ENCODE measurements at regions not wholly inside any gene's neighbourhood (a gene's known extent, or its start where the extent isn't known, plus 50 kb on each side); places are given as distances from the start of the nearest gene placed in this dataset.
"Not testable (repeated sequence)": the region's sequence is repeated elsewhere in the genome, so short reads cannot be mapped to it uniquely, and the experiment has no call there.

DNA sequence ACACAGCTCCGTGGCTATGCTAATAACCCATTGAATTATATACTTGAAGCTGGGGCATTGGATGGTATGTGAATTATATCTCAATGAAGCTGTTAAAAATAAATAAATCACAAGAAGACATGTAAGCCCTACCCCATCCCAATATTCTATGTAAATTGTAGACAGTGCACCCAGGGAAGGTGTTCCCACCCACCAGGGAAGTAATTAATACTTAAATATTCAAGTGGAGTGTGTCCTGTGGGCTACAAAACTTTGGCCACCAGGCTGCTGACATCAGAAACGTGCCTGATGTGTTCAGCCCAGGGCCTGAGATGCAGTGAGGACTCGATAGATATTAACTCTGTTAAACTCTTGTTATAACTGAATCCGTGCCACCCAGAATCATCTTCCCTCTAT is 240.4 kb upstream of the RREB1 start:
- DNase-seq (ENCODE audit: low read depth in 2 of 2), result no peak

DNA sequence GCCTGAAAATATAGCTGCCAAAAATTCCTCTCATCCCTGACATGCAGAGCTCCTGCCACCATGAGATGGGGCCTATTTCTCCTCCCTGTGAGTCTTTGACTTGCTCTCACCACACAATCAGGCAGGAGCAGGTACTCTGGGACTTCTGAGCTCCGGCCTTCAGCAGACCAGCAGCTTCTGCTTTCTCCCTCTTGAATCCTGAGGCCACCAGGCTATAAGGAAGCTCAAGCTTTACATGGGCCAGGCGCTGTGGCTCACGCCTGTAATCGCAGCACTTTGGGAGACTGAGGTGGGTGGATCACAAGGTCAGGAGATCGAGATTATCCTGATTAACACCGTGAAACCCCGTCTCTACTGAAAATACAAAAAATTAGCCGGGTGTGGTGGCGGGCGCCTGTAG is 238.7 kb upstream of the RREB1 start:
- DNase-seq (ENCODE audit: low read depth in 2 of 2), result no peak

DNA sequence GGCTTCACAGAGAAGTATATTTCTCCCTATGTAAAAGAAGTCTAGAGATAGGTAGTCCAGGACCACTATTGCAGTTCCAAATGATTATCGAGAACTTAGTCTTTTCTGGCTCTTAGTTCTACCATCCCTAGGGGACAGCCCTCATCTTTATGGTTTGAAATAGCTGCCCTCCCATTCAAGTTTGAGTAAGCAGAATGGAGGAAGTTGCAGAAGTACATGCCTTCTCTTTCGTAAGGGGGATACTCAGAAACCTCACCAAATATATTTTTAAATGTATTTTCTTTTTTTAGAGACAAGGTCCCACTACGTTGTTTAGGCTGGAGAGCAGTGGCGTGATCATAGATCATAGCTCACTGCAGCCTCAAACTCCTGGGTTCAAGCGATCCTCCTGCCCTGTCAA is 236.8 kb upstream of the RREB1 start:
- DNase-seq (ENCODE audit: low read depth in 2 of 2), result no peak

DNA sequence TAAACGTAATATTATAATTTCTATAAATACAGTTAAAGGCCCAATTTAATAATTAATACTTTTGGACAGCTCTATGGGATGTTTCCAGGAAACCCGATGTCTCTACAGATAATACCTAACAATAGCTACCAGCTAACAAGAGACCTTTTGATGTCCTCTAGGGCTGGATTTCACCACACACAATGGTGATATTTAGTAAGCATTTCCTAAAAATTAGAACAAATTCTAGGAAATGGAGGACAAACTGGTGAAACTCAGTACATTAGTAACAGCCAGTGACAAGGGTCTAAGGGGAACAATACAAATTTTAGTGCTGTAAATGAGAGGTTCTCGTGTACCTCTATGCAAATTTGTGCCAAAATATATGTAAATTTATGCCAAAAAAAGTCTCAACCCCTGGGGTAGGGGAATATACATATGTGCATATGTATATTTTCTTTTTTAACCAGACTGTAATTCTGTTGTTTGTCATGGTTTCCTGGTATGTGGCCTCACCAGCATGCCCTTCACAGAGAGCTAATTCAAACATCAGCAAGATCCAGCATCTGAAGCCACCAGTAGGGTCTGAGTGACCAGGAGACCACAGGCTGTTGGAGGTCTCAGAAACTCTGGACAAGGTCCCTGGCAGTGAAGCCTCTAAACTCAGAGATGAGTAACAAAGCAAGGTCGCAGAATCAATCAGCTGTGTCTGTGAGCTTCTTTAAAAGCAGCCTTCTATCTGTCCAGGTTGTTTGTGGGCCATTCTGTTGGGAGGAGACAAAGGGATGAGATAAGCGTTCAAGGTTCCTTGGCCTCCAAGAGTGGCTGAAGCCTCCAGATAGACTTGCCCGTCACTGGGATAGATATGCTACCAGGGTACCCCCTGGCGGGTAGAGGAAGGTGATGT is 235.1 kb upstream of the RREB1 start:
- no peak for DNase-seq (ENCODE audit: low read depth in 2 of 2)

DNA sequence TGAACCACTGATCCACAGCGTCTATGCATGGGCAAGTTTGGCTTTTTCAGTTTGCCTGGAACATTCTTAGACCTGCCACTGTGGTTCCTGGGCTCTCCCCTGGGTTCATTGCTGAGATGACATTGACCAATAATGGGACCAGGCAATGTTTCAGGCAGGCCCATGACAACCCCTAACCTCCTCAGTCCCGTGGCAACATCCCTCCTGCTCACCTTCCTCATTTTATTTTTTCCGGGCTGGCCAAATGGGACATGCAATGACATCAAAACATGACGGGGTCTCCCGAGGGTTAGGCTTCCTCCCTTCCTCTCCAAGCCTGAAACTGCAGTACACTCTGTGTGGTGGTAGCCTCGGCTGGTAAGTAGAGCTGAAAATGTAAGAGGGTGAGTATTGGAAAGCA is 234.0 kb upstream of the RREB1 start:
- DNase-seq (ENCODE audit: low read depth in 2 of 2), result no peak

DNA sequence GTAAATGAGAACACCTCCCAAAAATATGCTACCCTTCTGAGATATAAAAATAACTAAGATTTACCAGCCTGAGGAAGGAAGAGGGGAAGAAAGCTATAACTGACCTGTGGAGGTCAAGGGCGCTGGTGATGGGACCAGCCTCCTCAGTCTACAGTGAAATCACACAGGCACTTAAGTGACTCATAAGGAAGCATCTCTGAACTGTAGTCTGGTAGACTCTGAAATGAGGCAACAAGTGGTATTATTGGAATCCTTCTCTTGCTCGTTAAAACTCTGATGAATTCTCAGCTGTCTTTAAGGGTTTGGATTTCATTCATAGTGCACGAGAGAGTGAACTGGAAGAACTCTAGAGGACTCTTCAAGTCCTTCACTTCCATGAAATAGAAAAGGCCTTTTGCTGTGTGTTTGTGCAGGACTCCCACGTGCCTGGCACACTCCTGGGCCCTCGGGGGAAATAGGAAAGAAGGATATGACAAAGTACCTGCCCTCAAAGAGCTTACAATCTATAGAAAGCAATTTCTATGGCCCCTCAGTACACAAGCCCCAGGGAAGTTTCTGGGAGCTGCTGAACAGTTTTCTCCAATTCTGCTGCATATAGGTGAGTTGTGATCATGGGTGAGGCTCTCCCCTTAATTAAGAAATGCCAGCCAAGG is 231.8 kb upstream of the RREB1 start:
- no peak for DNase-seq (ENCODE audit: low read depth in 2 of 2)

DNA sequence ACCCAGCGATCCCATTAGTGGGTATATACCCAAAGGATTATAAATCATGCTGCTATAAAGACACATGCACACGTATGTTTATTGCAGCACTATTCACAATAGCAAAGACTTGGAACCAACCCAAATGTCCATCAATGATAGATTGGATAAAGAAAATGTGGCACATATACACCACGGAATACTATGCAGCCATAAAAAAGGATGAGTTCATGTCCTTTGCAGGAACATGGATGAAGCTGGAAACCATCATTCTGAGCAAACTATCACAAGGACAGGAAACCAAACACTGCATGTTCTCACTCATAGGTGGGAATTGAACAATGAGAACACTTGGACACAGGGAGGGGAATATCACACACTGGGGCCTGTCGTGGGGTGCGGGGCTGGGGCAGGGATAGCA is 230.0 kb upstream of the RREB1 start:
- not testable (repeated sequence) for DNase-seq (ENCODE audit: low read depth in 2 of 2)

DNA sequence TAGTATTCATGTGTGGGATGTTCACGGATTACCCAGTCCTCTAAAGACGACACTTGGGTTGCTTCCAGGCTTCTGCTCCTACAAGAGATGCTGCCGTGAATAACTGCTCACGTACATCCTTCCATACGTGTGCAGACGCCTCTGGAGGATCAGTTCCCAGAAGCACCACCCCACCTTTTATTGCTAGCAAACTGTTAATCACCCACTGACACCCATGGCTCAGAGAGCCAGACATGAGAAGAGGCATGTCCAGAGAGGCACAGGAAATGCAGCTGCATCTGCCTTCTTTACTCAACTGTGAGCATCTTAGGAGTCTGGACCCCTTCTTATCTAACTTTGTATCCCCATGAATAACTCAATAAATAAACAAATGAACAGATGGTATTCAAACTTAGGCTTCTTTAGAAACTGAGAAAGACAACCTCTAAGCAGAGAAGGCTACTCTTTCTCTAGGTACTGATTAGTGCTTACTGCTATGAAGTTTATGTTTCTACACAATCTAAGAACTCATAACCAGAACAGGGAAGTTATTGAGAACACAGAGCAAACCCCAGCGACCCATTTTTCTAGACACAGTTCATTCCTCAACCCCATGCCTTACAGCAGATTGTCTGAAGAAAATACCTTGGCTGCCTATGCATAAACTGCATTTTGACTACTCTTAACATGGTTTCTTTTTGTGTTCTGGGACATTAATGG is 228.7 kb upstream of the RREB1 start:
- DNase-seq (ENCODE audit: low read depth in 2 of 2), result no peak

DNA sequence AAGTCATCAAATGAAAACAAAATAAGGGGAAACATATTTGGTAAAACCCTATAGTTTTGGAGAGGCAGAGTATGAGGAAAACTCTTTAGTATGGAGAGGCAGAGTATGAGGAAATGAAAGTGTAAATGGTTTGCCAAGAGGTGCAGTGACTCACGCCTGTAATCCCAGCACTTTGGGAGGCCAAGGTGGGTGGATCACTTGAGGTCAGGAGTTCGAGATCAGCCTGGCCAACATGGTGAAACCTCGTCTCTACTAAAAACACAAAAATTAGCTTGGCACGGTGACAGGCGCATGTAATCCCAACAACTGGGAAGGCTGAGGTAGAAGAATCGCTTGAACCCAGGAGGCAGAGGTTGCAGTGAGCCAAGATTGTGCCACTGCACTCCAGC is 228.2 kb upstream of the RREB1 start:
- DNase-seq (ENCODE audit: low read depth in 2 of 2), result not testable (repeated sequence)

DNA sequence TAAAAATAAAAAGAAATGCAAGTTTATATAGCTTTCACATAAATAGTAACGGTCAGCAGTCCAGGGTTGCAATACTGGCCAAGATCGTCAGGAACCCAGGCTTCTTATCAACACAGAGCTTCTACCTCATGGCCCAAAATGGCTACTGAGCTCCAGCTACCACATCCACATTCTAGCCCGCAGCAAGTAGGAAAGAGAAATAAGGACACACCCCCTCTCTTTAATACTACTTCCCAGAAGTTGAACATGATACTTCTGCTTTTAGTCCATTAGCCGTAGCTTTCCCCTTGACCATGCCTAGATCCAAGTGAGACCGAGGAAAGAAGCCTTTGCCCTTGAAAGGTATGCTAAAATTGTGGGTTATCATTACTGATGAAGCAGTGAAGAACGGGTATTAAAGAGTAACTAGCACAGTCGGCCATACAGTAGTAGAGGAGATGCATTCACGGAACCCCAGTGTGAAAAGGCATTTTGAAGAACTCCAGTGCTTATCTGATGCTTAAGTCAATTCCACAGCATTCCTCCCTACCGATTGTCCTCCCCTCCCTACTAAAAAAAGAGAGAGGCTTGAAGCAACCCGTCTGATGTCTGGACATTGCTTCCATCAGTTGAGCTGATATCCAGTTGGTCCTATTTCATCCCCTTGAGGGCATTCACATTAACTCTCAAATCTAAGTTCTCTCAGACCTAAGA is 226.9 kb upstream of the RREB1 start:
- no peak for DNase-seq (ENCODE audit: low read depth in 2 of 2)

DNA sequence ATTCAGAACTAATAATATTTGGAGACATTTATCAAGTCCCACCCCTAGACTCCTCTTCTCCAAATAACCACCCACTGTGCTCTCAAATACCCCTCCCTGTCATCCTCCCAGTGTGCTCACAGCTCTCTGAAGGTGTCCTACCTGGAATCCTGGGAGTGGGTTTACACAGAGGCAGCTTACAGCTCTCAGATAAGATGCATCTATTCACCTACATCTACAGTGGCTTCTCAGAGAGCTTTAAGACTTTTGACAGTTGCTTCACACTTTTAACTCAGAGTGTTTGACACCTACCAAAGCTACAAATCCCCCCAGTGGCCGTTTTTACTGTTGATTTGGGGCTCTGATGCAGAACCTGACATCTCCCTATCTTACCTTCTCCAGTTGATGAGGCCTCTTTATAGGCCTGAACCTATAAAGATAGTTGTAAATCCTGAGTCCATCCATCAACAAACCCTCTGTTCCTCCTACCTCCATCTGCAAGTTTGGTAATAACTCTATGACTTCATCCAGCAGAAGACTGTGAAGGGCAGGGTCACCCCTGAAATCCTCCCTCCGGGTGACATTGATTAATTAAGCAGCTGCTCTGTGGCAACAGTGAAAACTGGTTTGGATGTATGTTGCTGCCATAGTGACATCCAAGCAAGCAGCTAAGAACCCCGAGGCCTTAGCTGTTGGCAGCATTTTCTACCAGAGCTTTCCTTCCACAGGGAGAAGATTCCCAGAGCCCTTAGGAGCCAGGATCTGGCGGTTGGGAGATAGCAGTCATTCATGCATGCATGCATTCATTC is 226.1 kb upstream of the RREB1 start:
- DNase-seq (ENCODE audit: low read depth in 2 of 2), result no peak

DNA sequence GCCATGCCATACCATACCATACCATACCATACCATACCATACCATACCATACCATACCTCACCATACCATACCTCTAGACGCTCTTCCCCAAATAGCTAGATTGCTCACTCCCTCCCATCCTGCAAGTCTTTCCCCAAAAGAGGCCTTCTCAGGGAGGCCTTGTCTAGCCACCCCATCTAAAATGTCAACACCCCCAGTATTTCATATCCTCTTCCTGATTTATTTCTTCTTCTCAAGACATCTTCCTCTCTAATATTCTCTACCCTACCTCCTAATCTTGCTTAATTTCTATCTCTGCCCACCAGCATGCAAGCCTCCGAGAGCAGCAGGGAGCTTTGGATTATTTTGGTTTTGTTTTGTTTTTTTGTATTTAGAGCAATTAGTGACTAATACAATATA is 225.2 kb upstream of the RREB1 start:
- no peak for DNase-seq (ENCODE audit: low read depth in 2 of 2)

DNA sequence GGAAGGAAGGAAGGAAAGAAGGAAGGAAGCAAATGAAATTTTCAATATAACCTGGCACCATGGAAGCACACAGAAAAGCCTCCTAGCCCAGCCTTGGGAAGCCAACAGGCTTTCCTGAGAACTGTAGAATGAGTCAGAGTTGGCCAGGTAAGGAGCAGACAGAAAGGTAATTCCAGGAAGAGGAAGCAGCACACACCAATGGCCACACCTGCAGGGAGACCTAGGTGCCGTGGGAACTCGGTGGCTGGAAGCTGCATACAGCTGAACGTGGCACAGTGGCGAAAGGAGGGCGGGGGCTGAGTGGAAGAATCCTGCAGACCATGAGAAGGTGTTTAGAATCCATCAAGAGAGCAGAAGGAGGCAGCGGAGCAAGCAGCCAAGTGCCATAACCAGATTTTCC is 224.8 kb upstream of the RREB1 start:
- DNase-seq (ENCODE audit: low read depth in 2 of 2), result no peak

DNA sequence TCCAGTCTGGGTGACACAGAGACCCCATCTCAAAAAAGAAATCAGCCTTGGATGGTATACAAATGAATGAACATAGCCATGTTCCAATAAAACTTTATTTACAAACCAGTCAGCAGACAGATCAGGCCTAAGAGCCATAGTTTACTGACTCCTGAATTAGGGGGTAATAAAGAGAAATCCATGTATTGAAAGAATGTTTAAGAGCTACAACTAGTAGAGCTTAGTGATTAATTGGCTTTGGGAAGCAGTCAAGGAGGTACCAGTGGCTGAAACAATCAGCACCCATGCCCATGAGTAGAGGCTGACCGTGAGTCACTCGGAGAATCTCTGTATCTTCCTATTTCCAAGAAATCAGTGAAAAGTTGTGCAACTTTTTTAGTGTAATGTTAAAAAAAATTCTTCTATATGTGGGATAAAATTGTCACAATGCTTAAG is 223.6 kb upstream of the RREB1 start:
- no peak for DNase-seq (ENCODE audit: low read depth in 2 of 2)

DNA sequence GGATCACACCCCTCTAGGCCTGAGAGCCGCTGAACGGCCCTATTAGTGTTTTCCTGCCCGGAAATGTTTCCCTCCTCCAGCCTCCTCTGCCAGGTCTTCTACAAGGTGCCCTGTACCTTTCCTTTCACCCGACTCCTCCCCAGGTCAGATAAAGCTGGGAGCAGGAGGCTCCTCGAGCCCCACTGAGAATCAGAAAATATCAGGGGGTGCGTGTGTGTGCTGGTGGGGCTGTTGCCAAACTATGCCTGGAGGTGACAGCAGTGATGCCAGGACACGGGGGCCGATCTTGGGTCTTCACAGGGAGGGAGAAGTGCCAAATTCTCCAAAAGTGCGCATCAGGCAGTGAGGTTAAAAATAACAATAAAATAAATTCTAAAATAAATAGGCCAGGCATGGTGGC is 222.8 kb upstream of the RREB1 start:
- no peak for DNase-seq (ENCODE audit: low read depth in 2 of 2)

DNA sequence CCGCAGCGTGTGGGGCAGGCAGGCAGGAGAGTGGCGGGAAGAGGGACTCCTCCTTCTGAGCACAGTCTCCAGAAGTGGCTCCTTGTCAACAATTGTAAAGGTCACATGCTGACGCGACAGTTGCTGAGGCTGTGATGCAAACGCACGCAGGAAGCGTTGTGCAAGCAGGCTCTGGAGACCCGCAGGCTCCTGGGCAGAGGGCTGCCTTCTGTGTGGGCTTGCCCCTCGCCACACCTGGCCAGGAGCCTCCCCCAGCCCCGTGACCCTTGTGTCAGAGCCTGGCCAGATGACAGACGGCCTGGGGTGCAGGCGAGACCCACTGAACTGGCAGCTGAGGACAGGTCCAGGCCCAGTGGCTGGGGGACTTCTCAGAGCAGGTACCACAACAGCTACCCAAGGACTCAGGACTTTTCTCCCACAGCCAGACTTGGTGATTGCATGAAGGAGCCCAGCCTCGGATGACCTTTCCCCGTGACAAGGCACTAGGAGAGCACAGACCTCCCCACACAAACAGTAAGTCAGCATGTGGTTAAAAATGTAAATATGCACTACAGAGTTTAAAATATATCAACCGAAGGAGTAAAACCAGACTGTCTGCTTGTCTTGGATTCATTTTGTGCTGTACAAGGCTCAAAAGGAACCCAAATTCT is 222.1 kb upstream of the RREB1 start:
- no peak for DNase-seq (ENCODE audit: low read depth in 2 of 2)

DNA sequence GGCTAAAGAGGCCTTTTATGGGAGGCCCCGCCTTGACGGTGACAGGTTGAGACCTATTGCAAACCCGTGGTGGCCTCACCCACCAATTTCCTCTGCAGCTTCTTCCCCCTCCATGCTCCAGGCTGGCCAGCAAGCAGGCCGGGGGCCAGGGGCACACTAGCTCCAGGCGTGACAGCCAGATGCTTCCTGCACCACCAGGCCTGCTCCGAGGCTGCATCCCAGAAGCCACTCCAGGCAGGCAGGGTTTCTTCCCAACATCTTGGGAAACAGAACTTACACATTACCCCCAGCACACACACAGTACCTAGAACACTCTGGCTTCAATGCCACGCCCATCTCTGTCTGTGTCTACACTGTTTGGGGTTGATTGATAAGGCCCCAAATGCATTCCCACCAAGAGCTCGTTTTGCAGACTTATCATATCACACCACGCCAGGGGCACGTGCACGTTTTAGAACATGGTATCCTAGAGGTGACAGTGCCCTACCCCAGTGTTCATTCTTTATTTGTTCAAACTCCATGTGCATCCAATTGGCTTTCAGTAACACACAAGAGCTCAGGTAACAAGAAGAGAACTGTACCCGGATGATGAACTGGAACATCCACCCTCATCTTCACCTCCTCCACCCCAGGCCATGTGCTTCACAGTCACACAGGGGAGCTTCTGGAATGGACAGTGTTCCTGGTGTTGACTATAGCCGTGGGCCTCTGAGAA is 221.4 kb upstream of the RREB1 start:
- DNase-seq (ENCODE audit: low read depth in 2 of 2), result no peak

DNA sequence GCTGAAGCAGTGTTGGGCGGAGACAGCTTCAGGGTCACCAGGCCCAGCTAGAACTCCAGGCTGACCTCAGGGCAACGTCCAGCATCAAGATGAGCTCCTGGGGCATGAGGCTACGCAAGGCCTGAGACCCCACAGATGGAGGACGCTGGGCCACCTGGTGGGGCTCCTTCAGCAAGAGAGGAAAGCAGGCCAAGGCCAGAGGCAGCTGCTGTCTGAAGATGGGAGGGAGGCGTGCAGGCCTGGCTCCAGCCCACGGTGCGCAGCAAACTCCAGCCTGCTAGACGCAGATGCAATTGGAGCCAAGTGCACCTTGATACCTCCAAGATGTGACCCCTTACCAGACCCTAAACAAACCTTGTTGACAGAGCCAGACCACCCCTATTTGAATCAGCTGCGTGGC is 220.9 kb upstream of the RREB1 start:
- DNase-seq (ENCODE audit: low read depth in 2 of 2), result no peak

DNA sequence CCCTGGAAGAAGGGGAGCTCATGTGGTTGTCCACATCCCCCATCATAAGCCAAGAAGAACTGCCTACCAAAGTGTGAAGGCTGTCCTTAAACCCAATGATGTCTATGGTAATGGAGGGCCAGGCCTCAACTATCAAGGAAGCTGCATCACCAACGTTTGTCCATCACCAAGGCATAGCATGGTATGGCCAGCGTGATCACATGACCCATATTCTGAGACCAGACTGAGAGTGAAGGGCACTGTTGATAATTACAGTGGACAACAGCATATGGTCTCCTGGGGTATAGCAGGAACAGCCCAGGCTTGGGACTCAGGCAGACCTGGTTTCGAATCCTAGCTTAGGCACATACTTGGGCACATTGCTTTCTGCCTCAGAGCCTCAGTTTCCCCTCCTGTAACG is 218.2 kb upstream of the RREB1 start:
- no peak for DNase-seq (ENCODE audit: low read depth in 2 of 2)

DNA sequence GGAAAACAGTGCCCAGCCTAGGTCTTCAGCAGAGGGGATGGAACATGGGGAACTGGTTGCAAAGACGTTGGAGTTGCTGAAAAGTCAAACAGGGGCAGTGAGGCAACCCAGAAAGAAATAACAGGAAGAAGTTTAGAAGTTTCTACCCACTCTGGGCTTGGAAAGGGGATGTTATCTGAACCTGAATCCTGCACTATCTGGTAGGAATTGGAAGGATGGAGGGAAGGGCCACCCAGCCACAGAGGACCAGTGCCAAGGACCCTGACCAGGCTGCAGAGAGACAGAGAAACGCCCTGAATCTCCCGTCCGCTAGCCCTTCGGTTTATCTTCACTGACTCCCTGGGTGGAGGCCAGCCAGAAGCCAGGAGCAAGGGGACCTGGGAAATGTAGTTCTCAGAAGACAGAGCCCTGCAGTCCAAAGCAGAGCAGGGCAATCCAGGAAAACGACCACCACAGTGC is 217.3 kb upstream of the RREB1 start:
- no peak for DNase-seq (ENCODE audit: low read depth in 2 of 2)
